ENCODE measurements at regions not wholly inside any gene's neighbourhood (a gene's known extent, or its start where the extent isn't known, plus 50 kb on each side); places are given as distances from the start of the nearest gene placed in this dataset.

DNA sequence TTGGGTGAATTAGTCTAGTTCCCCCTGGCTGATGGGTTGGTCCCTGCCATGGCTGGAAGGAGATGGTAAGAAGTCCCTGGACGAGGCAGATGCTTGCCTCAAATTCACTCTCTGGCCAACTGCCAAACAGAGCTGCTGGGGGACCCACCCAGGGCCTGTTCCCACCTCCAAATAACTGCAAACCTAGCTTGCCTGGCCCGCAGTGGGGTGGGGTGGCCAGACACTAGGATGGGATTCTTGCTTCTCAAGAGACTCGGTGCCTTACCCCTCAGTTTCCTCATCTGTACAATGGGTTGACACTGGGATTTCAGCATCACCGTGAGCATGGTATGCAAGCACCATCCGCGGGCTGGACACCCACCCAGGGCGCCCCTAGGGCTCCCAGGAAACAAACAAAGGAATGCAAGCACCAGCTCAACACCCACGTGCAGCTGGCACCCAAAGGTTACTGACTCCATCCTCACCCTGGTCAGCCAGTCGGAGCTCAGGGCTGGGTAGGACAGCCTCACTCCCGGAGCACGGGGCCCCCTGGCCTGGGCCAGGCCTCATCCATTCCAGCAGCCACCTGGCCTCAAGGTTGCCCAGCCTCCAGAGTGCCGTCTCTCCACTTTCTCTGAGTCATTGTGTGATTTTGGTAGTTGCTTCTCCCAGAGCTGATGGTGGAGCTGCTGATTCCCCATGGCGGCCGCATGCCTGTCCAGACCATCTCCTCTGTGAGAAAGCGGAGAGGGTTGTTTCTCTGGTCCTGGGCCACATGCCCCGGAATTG lies 205.2 kb upstream of the RTL1 start:
- no peak for DNase-seq (ENCODE audit: low spot score)

DNA sequence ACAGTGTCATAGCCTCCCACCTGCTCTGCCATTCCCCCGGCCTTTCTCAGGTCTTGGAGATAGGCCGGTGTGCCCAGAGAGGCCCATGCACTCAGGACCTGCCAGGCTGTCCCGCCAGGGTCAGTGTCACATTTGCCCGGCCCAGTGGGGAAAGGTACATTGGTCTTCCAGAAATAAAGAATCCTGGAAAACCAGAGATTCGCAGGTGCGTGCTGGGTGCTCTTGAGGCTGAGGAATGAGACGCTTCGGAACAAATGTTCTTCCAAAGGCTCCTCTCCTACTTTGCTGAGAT lies 205.8 kb upstream of the RTL1 start:
- DNase-seq (ENCODE audit: low spot score): no peak

GRCh38 chr14:101109981-101110728 lies 206.6 kb upstream of the RTL1 start:
- DNase-seq (ENCODE audit: low spot score): no peak

GRCh38 chr14:101110729-101111619 lies 207.5 kb upstream of the RTL1 start:
- no peak for DNase-seq (ENCODE audit: low spot score)

DNA sequence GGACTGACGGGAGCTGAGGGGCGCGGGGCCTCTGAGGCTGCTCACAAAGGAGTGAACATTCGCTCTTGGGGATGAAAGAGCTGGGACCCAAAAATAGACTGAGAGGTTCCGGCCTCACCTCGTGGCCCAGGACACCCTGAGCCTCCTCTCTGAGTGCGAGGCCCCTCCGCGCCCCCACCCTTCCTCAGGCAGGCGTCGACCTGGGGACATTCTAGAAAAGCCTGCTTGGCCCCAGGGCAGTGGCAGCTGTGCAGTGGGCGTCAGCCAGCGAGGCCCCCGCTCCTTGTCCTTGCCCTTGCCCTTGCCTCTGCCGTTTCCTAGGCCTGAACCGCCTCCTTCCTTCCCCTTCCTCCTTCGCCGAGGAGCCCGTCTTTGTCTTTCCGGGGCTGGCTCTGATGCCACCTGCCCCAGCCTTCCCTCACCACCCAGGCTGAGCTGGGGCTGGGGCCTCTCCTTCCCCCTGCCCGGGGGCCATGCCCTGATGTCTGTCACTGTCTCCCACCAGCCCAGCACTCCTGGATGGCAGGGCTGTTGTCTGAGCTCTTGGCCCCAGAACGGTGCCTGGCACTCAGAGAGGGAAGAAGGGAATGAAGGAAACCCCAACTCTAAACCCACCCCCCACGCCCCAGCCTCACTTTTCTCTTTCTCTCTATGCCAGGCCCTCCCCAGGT lies 208.2 kb upstream of the RTL1 start:
- no peak for DNase-seq (ENCODE audit: low spot score)

DNA sequence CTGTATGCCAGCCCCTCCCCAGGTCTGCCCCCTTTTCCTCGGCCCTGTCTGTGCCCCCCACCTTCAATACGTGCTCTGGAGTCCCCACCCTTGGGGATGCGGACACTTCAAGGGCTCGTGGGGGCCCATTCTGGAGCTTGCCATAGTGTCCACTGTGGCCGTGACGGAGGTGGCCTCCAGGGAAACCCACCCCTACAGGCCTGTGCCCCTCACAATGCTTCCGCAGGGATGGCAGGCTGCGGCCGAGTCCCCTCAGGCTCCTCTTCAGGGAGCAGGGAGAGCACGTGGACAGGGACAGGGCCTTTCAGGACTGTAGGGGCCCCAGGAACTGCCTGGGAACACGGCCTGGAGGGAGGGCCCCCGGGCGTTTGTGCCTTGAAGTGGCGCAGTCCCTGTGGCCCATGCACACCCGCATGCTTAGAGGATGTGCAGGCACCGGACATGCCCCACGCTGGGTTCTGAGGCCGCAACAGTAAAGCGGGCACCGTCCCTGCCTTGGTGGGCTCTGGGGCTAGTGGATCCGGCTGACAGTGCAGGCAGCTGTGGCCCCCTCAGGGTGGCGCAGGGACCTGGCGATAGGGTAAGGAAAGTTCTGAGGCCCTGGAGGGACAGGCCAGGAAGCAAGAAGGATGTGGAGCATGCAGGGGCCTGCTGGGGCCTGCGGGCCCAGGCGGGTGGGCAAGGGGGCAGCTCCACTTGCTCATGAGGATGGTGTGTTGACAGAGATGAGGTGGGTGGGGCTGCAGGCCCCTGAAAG lies 209.0 kb upstream of the RTL1 start:
- DNase-seq (ENCODE audit: low spot score): no peak

GRCh38 chr14:101113108-101113612 lies 209.6 kb upstream of the RTL1 start:
- no peak for DNase-seq (ENCODE audit: low spot score)

GRCh38 chr14:101113835-101114725 lies 210.6 kb upstream of the RTL1 start:
- no peak for DNase-seq (ENCODE audit: low spot score)

DNA sequence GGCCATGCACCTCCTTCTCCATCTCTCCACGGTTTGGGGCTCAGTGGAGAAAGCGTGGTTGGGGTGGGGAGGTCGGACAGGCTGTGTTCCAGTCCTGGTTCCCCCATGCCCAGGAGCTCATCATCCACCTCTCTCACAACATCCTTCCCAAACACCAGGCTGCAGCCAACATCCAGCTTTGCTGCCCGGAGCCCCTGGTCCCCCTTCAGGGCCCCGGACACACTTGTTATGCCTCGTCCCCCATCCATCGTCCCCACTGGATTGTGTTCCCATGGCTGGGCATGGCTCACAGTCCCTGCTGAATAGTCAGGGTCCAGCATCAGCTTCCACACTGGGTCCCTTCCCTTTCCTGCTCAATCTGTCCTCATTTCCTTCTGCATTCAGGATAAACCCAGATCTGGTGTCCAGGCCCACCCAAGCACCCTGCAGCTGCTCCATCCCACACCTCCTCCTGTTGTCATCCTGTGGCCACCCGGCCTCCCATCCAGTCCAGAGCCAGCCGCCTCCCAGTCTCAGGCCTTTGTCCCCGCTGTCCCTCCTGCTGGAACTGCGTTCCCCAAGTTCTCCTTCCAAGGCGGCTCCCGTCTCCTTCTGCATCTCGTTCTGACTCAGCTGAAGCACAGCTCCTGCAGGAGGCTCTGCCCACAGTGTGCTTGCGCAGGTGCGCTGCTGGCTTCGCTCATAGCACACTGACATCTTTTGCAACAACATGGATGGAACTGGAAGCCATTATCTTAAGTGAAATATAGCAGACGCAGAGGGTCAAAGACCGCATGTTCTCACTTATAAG lies 211.4 kb upstream of the RTL1 start:
- no peak for DNase-seq (ENCODE audit: low spot score)

DNA sequence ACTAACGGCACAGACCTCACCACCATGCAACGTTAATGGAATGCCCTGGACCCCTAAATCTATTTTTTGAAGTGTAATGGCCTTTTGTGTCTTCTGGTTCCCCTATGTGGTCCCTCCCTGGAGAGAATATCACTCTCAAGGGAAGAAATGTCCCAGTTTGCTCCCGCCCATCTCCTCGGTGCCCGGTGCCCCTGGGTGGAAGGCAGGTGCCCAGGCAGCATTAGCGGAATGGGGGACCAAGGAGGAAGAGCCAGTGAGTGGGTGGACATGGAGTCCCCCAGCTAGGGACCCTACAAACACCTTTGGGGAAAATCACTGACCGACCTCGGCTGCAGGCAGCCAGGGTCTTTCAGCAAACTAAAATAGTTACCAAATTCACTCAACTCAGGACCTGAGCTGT lies 212.1 kb upstream of the RTL1 start:
- no peak for DNase-seq (ENCODE audit: low spot score)

DNA sequence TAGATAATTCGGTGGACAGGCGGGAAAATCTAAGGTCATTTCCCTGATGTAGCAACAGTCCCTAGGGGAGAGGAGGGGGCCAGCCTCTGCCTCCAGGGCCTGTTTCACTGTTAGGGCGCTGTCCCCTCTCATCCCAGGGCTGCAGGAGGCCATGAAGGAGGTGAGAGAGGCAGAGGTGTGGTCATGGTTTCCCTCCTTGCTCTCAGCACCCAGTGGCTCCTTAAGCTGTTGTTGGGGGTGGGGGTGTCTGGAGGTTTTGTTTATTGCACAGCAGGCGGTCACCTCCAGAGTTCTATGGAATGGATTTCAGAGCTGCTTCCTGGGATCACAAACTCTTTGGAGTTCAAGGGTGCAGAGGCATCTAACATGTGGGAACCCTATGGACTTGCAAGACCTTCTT lies 212.5 kb upstream of the RTL1 start:
- no peak for DNase-seq (ENCODE audit: low spot score)

- no peak for DNase-seq (ENCODE audit: low spot score)
Observed at GRCh38 chr14:101116486-101117130, 213.1 kb upstream of the RTL1 start.

GRCh38 chr14:101117543-101117942 lies 214.0 kb upstream of the RTL1 start:
- DNase-seq (ENCODE audit: low spot score): no peak

GRCh38 chr14:101118233-101118632 lies 214.7 kb upstream of the RTL1 start:
- no peak for DNase-seq (ENCODE audit: low spot score)

DNA sequence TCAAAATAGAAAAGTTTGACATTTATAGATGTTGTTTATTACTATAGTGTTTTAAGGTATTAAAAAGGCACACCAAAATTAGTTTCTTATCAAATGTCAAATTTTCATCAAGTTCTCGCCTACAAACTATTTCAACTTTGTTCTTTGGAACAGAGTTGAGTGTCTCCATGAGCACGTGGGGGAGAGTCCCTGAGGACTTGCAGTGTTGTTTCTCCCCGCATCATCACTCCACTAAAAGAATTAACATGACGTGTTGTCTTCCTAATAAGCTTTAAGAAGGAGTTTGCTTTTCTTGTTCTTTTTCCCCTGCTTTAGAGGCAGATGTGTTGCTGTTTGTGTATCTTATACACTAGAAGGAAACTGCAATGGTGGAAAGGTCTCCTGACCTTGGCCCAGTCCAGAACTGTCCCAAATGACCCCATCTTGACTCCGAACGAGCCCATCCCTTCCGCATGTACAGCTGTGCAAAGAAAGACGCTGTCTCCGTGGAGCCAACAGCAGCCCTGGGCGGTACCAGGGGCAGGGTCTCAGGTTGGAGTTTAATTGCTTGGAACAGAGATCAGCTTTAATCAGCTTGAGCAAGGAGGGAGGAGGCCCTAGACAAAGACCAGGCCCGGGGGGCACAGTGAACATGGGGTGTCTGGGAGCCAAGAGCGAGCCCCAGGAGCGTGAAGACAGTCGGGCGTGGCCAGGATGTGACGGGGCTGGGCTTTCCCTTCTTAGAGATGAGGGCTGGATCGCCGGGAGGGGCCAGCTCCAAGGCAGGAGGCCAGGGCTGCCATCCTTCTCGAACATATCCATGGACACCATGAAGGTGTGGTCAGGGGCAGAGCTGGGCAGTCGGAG lies 215.4 kb upstream of the RTL1 start:
- DNase-seq (ENCODE audit: low spot score): no peak

- no peak for DNase-seq (ENCODE audit: low spot score)
Observed at GRCh38 chr14:101119830-101120571, 216.5 kb upstream of the RTL1 start.

Data from AG08396 (cell line).